ENCODE measurements at regions not wholly inside any gene's neighbourhood (a gene's known extent, or its start where the extent isn't known, plus 50 kb on each side); places are given as distances from the start of the nearest gene placed in this dataset.

- Histone ChIP-seq H3K27ac (ENCODE audit: low read length) (no peak overlapping the region), H3K36me3 (ENCODE audit: insufficient read depth, low read length) (no peaks in the 10 kb centered on the region), H3K27me3 (ENCODE audit: insufficient read depth, low read length, poor library complexity) (no peaks in the 10 kb centered on the region), H3K79me2 (ENCODE audit: insufficient read depth, low read length) (no peaks in the 10 kb centered on the region), H4K20me1 (ENCODE audit: insufficient read depth, low read length) (no peaks in the 10 kb centered on the region), H2AFZ (ENCODE audit: low read depth, low read length) (no peak overlapping the region), H3K4me2 (ENCODE audit: insufficient read depth, low read length) (no peak overlapping the region), H3K4me3 (ENCODE audit: low read depth in 1 of 2, low read length in 2 of 2) (no peak overlapping the region), H3K4me1 (ENCODE audit: insufficient read depth, low read length) (no peaks in the 10 kb centered on the region), H3K9ac (ENCODE audit: low read depth, low read length) (no peak overlapping the region), H3K9me3 (ENCODE audit: insufficient read depth, low read length, severe bottlenecking) (no peaks in the 10 kb centered on the region)
- DNase-seq: no peak
- TF ChIP-seq EZH2 (IDR thresholded peaks at IDR 0.05; ENCODE audit: borderline replicate concordance, low read depth, low read length, severe bottlenecking): no peak
- TF ChIP-seq CTCF (IDR thresholded peaks at IDR 0.05; ENCODE audit: borderline replicate concordance, extremely low read depth, low read length, poor library complexity, severe bottlenecking): no peak
- ATAC-seq (ENCODE audit: insufficient read depth, low read depth): no peak
Measured at GRCh38 chr14:82112210-82112839, 578.7 kb upstream of the SEL1L start.

- Histone ChIP-seq H4K20me1 (ENCODE audit: insufficient read depth, low read length) (no peaks in the 10 kb centered on the region), H3K9me3 (ENCODE audit: insufficient read depth, low read length, severe bottlenecking) (no peaks in the 10 kb centered on the region), H3K4me3 (ENCODE audit: low read depth in 1 of 2, low read length in 2 of 2) (no peak overlapping the region), H3K4me2 (ENCODE audit: insufficient read depth, low read length) (no peak overlapping the region), H3K27me3 (ENCODE audit: insufficient read depth, low read length, poor library complexity) (no peaks in the 10 kb centered on the region), H3K4me1 (ENCODE audit: insufficient read depth, low read length) (no peaks in the 10 kb centered on the region), H3K9ac (ENCODE audit: low read depth, low read length) (no peak overlapping the region), H3K27ac (ENCODE audit: low read length) (no peak overlapping the region), H2AFZ (ENCODE audit: low read depth, low read length) (no peak overlapping the region), H3K36me3 (ENCODE audit: insufficient read depth, low read length) (no peaks in the 10 kb centered on the region), H3K79me2 (ENCODE audit: insufficient read depth, low read length) (no peaks in the 10 kb centered on the region)
- TF ChIP-seq CTCF (IDR thresholded peaks at IDR 0.05; ENCODE audit: borderline replicate concordance, extremely low read depth, low read length, poor library complexity, severe bottlenecking): no peak
- no peak for ATAC-seq (ENCODE audit: insufficient read depth, low read depth)
- no peak for DNase-seq
Measured at GRCh38 chr14:82113007-82113406, 579.4 kb upstream of the SEL1L start.

- Histone ChIP-seq H3K27me3 (ENCODE audit: insufficient read depth, low read length, poor library complexity) (no peaks in the 10 kb centered on the region), H4K20me1 (ENCODE audit: insufficient read depth, low read length) (no peaks in the 10 kb centered on the region), H3K79me2 (ENCODE audit: insufficient read depth, low read length) (no peaks in the 10 kb centered on the region), H2AFZ (ENCODE audit: low read depth, low read length) (no peak overlapping the region), H3K9ac (ENCODE audit: low read depth, low read length) (no peak overlapping the region), H3K36me3 (ENCODE audit: insufficient read depth, low read length) (no peaks in the 10 kb centered on the region), H3K4me3 (ENCODE audit: low read depth in 1 of 2, low read length in 2 of 2) (no peak overlapping the region), H3K4me1 (ENCODE audit: insufficient read depth, low read length) (no peaks in the 10 kb centered on the region), H3K27ac (ENCODE audit: low read length) (no peak overlapping the region), H3K4me2 (ENCODE audit: insufficient read depth, low read length) (no peak overlapping the region), H3K9me3 (ENCODE audit: insufficient read depth, low read length, severe bottlenecking) (no peaks in the 10 kb centered on the region)
- no peak for DNase-seq
- TF ChIP-seq CTCF (IDR thresholded peaks at IDR 0.05; ENCODE audit: borderline replicate concordance, extremely low read depth, low read length, poor library complexity, severe bottlenecking) (no peak), EZH2 (IDR thresholded peaks at IDR 0.05; ENCODE audit: borderline replicate concordance, low read depth, low read length, severe bottlenecking) (no peak)
- ATAC-seq (ENCODE audit: insufficient read depth, low read depth): no peak
Measured at GRCh38 chr14:82113710-82114109, 580.1 kb upstream of the SEL1L start.

GRCh38 chr14:82116721-82117120 lies 583.1 kb upstream of the SEL1L start:
- Histone ChIP-seq H3K27me3 (ENCODE audit: insufficient read depth, low read length, poor library complexity) (no peaks in the 10 kb centered on the region), H3K36me3 (ENCODE audit: insufficient read depth, low read length) (no peaks in the 10 kb centered on the region), H3K9ac (ENCODE audit: low read depth, low read length) (no peak overlapping the region), H3K4me2 (ENCODE audit: insufficient read depth, low read length) (no peak overlapping the region), H3K4me1 (ENCODE audit: insufficient read depth, low read length) (no peaks in the 10 kb centered on the region), H2AFZ (ENCODE audit: low read depth, low read length) (no peak overlapping the region), H3K79me2 (ENCODE audit: insufficient read depth, low read length) (no peaks in the 10 kb centered on the region), H3K27ac (ENCODE audit: low read length) (no peak overlapping the region), H3K9me3 (ENCODE audit: insufficient read depth, low read length, severe bottlenecking) (no peaks in the 10 kb centered on the region), H4K20me1 (ENCODE audit: insufficient read depth, low read length) (no peaks in the 10 kb centered on the region), H3K4me3 (ENCODE audit: low read depth in 1 of 2, low read length in 2 of 2) (no peak overlapping the region)
- DNase-seq: no peak
- TF ChIP-seq CTCF (IDR thresholded peaks at IDR 0.05; ENCODE audit: borderline replicate concordance, extremely low read depth, low read length, poor library complexity, severe bottlenecking): no peak
- no peak for TF ChIP-seq EZH2 (IDR thresholded peaks at IDR 0.05; ENCODE audit: borderline replicate concordance, low read depth, low read length, severe bottlenecking)
- no peak for ATAC-seq (ENCODE audit: insufficient read depth, low read depth)

All from DND-41 (cell line).